ENCODE measurements at regions not wholly inside any gene's neighbourhood (a gene's known extent, or its start where the extent isn't known, plus 50 kb on each side); places are given as distances from the start of the nearest gene placed in this dataset.

- Histone ChIP-seq H3K27ac (ENCODE audit: low read depth, low read length) (no peak overlapping the region), H4K8ac (ENCODE audit: extremely low read depth, insufficient read depth, low read length) (no peak overlapping the region), H4K5ac (ENCODE audit: insufficient read length, low read depth, low read length) (no peak overlapping the region), H3K79me1 (ENCODE audit: low read depth, low read length) (no peaks in the 10 kb centered on the region), H3K4ac (replicated peaks; ENCODE audit: insufficient read length, low read depth, low read length) (no peak overlapping the region), H2BK120ac (replicated peaks; ENCODE audit: low read depth, low read length) (no peak overlapping the region), H3K56ac (replicated peaks; ENCODE audit: insufficient read length, low read depth, low read length) (no peak overlapping the region), H3K18ac (ENCODE audit: extremely low read depth, low read length) (no peak overlapping the region), H2BK20ac (ENCODE audit: low read length) (no peak overlapping the region), H3K14ac (ENCODE audit: insufficient read length) (no peak overlapping the region), H3K23ac (ENCODE audit: insufficient read length) (no peak overlapping the region), H2AK5ac (ENCODE audit: low read depth, low read length) (no peak overlapping the region), H3K9me3 (ENCODE audit: insufficient read depth in 2 of 2, low read depth in 1 of 2, low read length in 1 of 2) (no peaks in the 10 kb centered on the region), H3K4me1 (replicated peaks in 1 of 4; ENCODE audit: control insufficient read depth in 3 of 4, insufficient read depth in 4 of 4, low read length in 3 of 4) (peaks cover 0 to 2% (median 0%) of the 10 kb centered on the region in 4 experiments; a peak in 1 of 7 replicates), H4K91ac (replicated peaks; ENCODE audit: insufficient read length, low read length) (no peak overlapping the region), H3K9ac (replicated peaks in 1 of 4; ENCODE audit: extremely low read depth in 1 of 4, low read depth in 3 of 4, low read length in 3 of 4) (no peak overlapping the region), H3K4me3 (ENCODE audit: extremely low read depth in 1 of 4, insufficient read depth in 2 of 4, low read depth in 3 of 4, low read length in 4 of 4) (no peak overlapping the region), H4K20me1 (replicated peaks in 1 of 2; ENCODE audit: control insufficient read depth in 1 of 2, insufficient read depth in 2 of 2, low read length in 2 of 2) (no peaks in the 10 kb centered on the region), H2BK5ac (ENCODE audit: low read depth, low read length) (no peak overlapping the region), H3K79me2 (ENCODE audit: control insufficient read depth in 1 of 2, insufficient read depth in 2 of 2, low read length in 2 of 2) (no peaks in the 10 kb centered on the region), H2BK12ac (ENCODE audit: low read depth, low read length) (no peak overlapping the region), H3K36me3 (ENCODE audit: control insufficient read depth in 2 of 4, insufficient read depth in 4 of 4, low read length in 3 of 4) (no peaks in the 10 kb centered on the region), H3K4me2 (ENCODE audit: insufficient read depth in 1 of 2, low read depth in 2 of 2, low read length in 2 of 2) (no peak overlapping the region), H3K27me3 (replicated peaks in 1 of 4; ENCODE audit: control insufficient read depth in 3 of 4, extremely low read depth in 1 of 4, insufficient read depth in 3 of 4, low read length in 3 of 4) (no peaks in the 10 kb centered on the region), H2AFZ (ENCODE audit: low read length) (no peak overlapping the region), H2BK15ac (ENCODE audit: low read length) (no peak overlapping the region), H3K23me2 (ENCODE audit: low read depth, low read length) (no peaks in the 10 kb centered on the region)
- DNase-seq (ENCODE audit: low read depth in 1 of 2, low spot score in 2 of 2) (no peak), FAIRE-seq (no peak)
- ChIA-PET CTCF (ENCODE audit: partially characterized antibody) (interaction anchor here (1.3 kb wide), 1 partner anchor 649 kb away, joined by 3 read pairs; no protein-coding TSS in a partner anchor), POLR2A (ENCODE audit: partially characterized antibody) (no interaction called here)
- 97% methylated on average over 9 of the region's 9 CpGs; no CpG with 5 or more reads in 1 of the 2 experiments for WGBS, 2 experiments (ENCODE audit: extremely low coverage in 1 of 2, insufficient coverage in 1 of 2, insufficient read length in 1 of 2, insufficient replicate concordance in 2 of 2, low coverage in 1 of 2, low lambda C conversion rate in 2 of 2, missing lambda C conversion rate in 1 of 2)
- TF ChIP-seq CBX5 (IDR thresholded peaks at IDR 0.05; ENCODE audit: low read depth, low read length) (no peak), CHD2 (IDR thresholded peaks at IDR 0.05; ENCODE audit: low read length) (no peak), SIRT6 (IDR thresholded peaks at IDR 0.05; ENCODE audit: low read length) (no peak), SUZ12 (IDR thresholded peaks at IDR 0.05; ENCODE audit: low read length) (no peak), BACH1 (IDR thresholded peaks at IDR 0.05; ENCODE audit: low read length) (no peak), TCF12 (IDR thresholded peaks at IDR 0.05; ENCODE audit: low read depth, low read length) (no peak), TEAD4 (IDR thresholded peaks at IDR 0.05; ENCODE audit: low read depth, low read length) (no peak), PHF8 (conservative IDR thresholded peaks at IDR 0.05; ENCODE audit: low read depth, low read length) (no peak), TAF7 (optimal IDR thresholded peaks at IDR 0.05; ENCODE audit: borderline replicate concordance, low read depth, low read length) (no peak), SIN3A (conservative IDR thresholded peaks at IDR 0.05 in 1 of 2, IDR thresholded peaks at IDR 0.05 in 1 of 2; ENCODE audit: low read depth in 1 of 2, low read length in 2 of 2) (no peak), CEBPB (IDR thresholded peaks at IDR 0.05; ENCODE audit: low read depth, low read length) (no peak), SP4 (IDR thresholded peaks at IDR 0.05; ENCODE audit: low read length) (no peak)
Observed at GRCh38 chr2:2940702-2941101, 436.9 kb downstream of the EIPR1 start.

Data from H1 (cell line).